ENCODE measurements at regions not wholly inside any gene's neighbourhood (a gene's known extent, or its start where the extent isn't known, plus 50 kb on each side); places are given as distances from the start of the nearest gene placed in this dataset.

- TF ChIP-seq, protein P1, sequence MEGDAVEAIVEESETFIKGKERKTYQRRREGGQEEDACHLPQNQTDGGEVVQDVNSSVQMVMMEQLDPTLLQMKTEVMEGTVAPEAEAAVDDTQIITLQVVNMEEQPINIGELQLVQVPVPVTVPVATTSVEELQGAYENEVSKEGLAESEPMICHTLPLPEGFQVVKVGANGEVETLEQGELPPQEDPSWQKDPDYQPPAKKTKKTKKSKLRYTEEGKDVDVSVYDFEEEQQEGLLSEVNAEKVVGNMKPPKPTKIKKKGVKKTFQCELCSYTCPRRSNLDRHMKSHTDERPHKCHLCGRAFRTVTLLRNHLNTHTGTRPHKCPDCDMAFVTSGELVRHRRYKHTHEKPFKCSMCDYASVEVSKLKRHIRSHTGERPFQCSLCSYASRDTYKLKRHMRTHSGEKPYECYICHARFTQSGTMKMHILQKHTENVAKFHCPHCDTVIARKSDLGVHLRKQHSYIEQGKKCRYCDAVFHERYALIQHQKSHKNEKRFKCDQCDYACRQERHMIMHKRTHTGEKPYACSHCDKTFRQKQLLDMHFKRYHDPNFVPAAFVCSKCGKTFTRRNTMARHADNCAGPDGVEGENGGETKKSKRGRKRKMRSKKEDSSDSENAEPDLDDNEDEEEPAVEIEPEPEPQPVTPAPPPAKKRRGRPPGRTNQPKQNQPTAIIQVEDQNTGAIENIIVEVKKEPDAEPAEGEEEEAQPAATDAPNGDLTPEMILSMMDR (IDR thresholded peaks at IDR 0.05): no peak
- TF ChIP-seq ZFX (IDR thresholded peaks at IDR 0.05; ENCODE audit: borderline replicate concordance): no peak
- no peak overlapping the region for H3K27ac ChIP-seq
These were observed 64.8 kb downstream of the PTHLH start for GRCh38 chr12:27907766-27908165.

DNA sequence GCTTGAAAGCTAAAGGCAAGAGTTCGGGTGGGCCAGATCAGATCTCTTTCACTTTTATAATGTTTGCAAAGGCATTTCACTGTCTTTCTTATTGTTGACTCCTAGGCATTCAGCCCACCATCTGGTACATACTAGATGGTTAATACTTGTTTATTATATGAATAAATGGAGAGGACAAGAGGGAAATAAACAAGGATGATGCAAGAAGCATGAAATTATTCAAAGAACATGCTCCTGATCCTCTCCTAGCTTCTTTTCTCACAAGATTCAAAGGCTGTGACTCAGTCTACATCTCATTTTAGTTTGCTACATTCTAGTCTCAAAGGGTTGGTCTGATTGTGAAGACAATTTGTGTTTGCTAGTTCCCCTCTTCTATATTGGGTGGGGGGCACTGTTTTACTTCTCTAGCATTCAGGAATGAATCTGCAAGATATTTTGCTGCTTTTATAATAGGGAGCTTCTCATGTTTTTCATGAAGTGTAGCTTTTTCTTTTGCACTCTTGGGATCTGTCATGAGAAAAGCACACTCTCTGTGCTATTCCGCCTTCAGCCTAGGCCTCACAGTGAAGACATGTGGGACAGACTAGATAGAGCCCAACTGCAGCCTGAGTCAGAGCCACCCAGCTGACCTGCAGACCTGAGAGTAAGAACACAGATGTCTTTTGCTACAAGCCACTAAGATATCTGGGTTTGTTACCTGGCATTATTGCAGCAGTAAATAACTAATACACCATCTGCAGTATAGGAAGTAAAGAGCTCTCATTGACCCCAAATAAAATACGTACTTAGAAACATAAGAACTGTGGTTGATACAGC lies 65.7 kb downstream of the PTHLH start:
- TF ChIP-seq ZFX (IDR thresholded peaks at IDR 0.05; ENCODE audit: borderline replicate concordance): no peak
- TF ChIP-seq, protein P1 (IDR thresholded peaks at IDR 0.05): no peak
- H3K27ac ChIP-seq: peak overlapping the region; percentile 28

DNA sequence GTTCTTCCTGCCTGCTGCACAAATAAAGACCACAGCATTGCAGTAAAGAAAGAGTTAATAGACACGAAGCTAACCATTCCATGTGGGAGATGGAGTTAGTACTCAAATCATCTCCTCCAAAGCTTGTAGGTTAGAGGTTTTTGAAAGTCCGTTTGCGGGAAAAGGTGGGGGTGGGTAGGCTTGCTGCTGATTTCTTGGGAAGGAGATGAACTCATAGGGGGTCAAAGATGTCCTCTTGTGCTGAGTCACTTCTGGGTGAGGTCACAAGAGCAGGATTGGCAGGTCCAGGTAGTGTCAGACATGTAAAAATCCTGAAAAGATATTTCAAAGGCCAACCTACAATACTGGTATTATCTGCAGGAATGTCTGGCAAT lies 66.4 kb downstream of the PTHLH start:
- TF ChIP-seq, protein P1 (IDR thresholded peaks at IDR 0.05): no peak
- no peak for TF ChIP-seq ZFX (IDR thresholded peaks at IDR 0.05; ENCODE audit: borderline replicate concordance)
- peak overlapping the region; percentile 28; the same call in 1 of the 2 replicates for H3K27ac ChIP-seq

- no peak overlapping the region for H3K27ac ChIP-seq
- TF ChIP-seq, protein P1 (IDR thresholded peaks at IDR 0.05): no peak
- no peak for TF ChIP-seq ZFX (IDR thresholded peaks at IDR 0.05; ENCODE audit: borderline replicate concordance)
These were observed 67.0 kb downstream of the PTHLH start for GRCh38 chr12:27905285-27906126.

DNA sequence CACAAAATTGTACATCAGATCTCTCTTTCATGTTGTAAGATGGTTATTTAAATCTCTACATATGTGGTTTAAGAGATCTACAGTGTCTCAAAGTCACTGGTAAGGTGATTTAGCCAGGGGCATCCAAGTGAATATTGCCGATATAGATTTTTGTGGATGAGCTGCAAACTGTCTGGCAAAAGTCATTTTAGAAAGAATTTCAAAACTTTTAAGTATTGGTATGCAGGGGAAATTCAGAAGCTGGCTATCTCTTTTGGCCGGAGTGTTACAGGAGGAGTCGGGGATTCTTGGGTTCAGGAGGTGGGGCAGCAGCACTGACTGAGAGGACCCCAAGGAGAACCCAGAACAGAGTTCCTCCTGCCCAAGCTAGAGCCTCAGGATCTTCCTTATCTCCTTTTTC lies 69.9 kb downstream of the PTHLH start:
- TF ChIP-seq, protein P1 (IDR thresholded peaks at IDR 0.05): no peak
- TF ChIP-seq ZFX (IDR thresholded peaks at IDR 0.05; ENCODE audit: borderline replicate concordance): no peak
- no peak overlapping the region for H3K27ac ChIP-seq

GRCh38 chr12:27901959-27902358 lies 70.6 kb downstream of the PTHLH start:
- H3K27ac ChIP-seq: no peak overlapping the region
- no peak for TF ChIP-seq ZFX (IDR thresholded peaks at IDR 0.05; ENCODE audit: borderline replicate concordance)
- TF ChIP-seq, protein P1 (IDR thresholded peaks at IDR 0.05): no peak

Measured in 22Rv1 (cell line).